HCT116 (cell line): ENCODE measurements at regions not wholly inside any gene's neighbourhood (a gene's known extent, or its start where the extent isn't known, plus 50 kb on each side); places are given as distances from the start of the nearest gene placed in this dataset.

ENCODE experiments used
- ATAC-seq: fragments of 200-7000 bp; cut with Tn5 transposase; 2 replicates; pipeline ENCODE4 v1.9.1; 2020; ENCODE audit warnings: mild to moderate bottlenecking, moderate library complexity
- BruUV-seq: library from RNA; stranded (reverse); fragments of 400-500 nt; replicated peaks from 2 replicates; lab custom pipeline; 2021; lab: Mats Ljungman, UMichigan
- CTCF ChIA-PET: fragments of 300-600 bp; sonication (Branson Sonifier 250); formaldehyde crosslinking; loops from one replicate; lab custom pipeline; 2021; ENCODE audit warnings: antibody characterized with exemption; lab: Charles Lee
- POLR2A ChIA-PET: fragments of 300-600, 350-600 bp; sonication (Branson Sonifier 250); formaldehyde crosslinking; loops from one replicate; lab custom pipeline; 2021; ENCODE audit warnings: antibody characterized with exemption; lab: Charles Lee
- RAD21 ChIA-PET, 2 experiments: fragments of 300-600 bp; sonication (Branson Sonifier 250); formaldehyde crosslinking; loops; one replicate each; lab custom pipeline; 2023; ENCODE audit warnings: low total read pairs in 2 of 2; ENCODE audit not compliant: uncharacterized antibody in 2 of 2, unreplicated experiment in 2 of 2, low non-redundant PET in 1 of 2; lab: Charles Lee
- DNase-seq: peaks from one replicate; pipeline ENCODE4 v3.0.0-alpha.2; 2010; ENCODE audit warnings: low read depth, low spot score
- H2AFZ ChIP-seq: fragments of 200-600 bp; shearing (Covaris generic), sonication (generic); 2 replicates; pipeline ENCODE4 v1.6.1; 2017; ENCODE audit warnings: low read depth, mixed run types, mixed read lengths, antibody characterized with exemption, low read length; ENCODE audit not compliant: poor library complexity, severe bottlenecking
- H3K27ac ChIP-seq: 2 replicates; pipeline ENCODE4 v1.5.1; 2012; ENCODE audit warnings: low read depth, low read length
- H3K27me3 ChIP-seq: fragments of 200-600 bp; sonication (generic); 2 replicates; pipeline ENCODE4 v1.6.1; 2016; ENCODE audit warnings: mixed run types, low read length, mixed read lengths; ENCODE audit not compliant: insufficient read depth
- H3K36me3 ChIP-seq, 2 experiments: fragments of 200-500 bp in 1 of 2; fragments of 200-600 bp in 1 of 2; sonication (Bioruptor generic) in 1 of 2; sonication (generic) in 1 of 2; 2 replicates each; pipeline versions ENCODE4 v1.5.1 to v1.6.1; 2014 to 2016; ENCODE audit warnings: low read length in 2 of 2, inconsistent platforms in 1 of 2, mixed read lengths in 1 of 2, mixed run types in 1 of 2; ENCODE audit not compliant: insufficient read depth in 2 of 2, control insufficient read depth in 1 of 2
- H3K4me1 ChIP-seq, 2 experiments: fragments of 200-600 bp in 1 of 2; sonication (generic) in 1 of 2; 2 replicates each; pipeline versions ENCODE4 v1.5.1 to v1.6.1; 2012 to 2017; ENCODE audit warnings: low read length in 2 of 2, inconsistent platforms in 1 of 2, mild to moderate bottlenecking in 1 of 2, mixed read lengths in 1 of 2, mixed run types in 1 of 2, moderate library complexity in 1 of 2; ENCODE audit not compliant: insufficient read depth in 2 of 2, control insufficient read depth in 1 of 2
- H3K4me2 ChIP-seq: fragments of 200-600 bp; sonication (generic); 2 replicates; pipeline ENCODE4 v1.6.1; 2017; ENCODE audit warnings: mixed run types, low read length, mixed read lengths
- H3K4me3 ChIP-seq, 2 experiments: fragments of 200-600 bp in 1 of 2; sonication (generic) in 1 of 2; replicated peaks in 1 of 2; 2 replicates each; pipeline ENCODE4 v1.5.1; 2011 to 2016; ENCODE audit warnings: low read length in 2 of 2, control low read depth in 1 of 2, low read depth in 1 of 2, mild to moderate bottlenecking in 1 of 2, mixed read lengths in 1 of 2, mixed run types in 1 of 2
- H3K79me2 ChIP-seq: fragments of 200-600 bp; sonication (generic); 2 replicates; pipeline ENCODE4 v1.6.1; 2017; ENCODE audit warnings: mild to moderate bottlenecking, mixed run types, low read length, moderate library complexity, mixed read lengths; ENCODE audit not compliant: insufficient read depth
- H3K9ac ChIP-seq: fragments of 200-600 bp; sonication (generic); 2 replicates; pipeline ENCODE4 v1.6.1; 2016; ENCODE audit warnings: low read length, mixed read lengths
- H3K9me2 ChIP-seq: fragments of 200-600 bp; sonication (generic), shearing (Covaris generic); 2 replicates; pipeline ENCODE4 v1.6.1; 2017; ENCODE audit warnings: mixed run types, mild to moderate bottlenecking, moderate library complexity; ENCODE audit not compliant: insufficient read depth
- H3K9me3 ChIP-seq, 2 experiments: fragments of 200-500 bp in 1 of 2; fragments of 200-600 bp in 1 of 2; sonication (Bioruptor generic) in 1 of 2; sonication (generic) in 1 of 2; 2 replicates each; pipeline ENCODE4 v1.6.1; 2014 to 2017; ENCODE audit warnings: low read length in 2 of 2, mixed read lengths in 2 of 2, inconsistent platforms in 1 of 2, low read depth in 1 of 2, mild to moderate bottlenecking in 1 of 2, mixed run types in 1 of 2, moderate library complexity in 1 of 2; ENCODE audit not compliant: control insufficient read depth in 1 of 2, insufficient read depth in 1 of 2
- H4K20me1 ChIP-seq: fragments of 200-600 bp; sonication (generic), shearing (Covaris generic); 2 replicates; pipeline ENCODE4 v1.6.1; 2017; ENCODE audit warnings: mixed run types, mild to moderate bottlenecking, moderate library complexity; ENCODE audit not compliant: insufficient read depth
- CBX3 ChIP-seq: IDR thresholded peaks from 2 replicates; pipeline ENCODE4 v1.6.1; 2012; ENCODE audit warnings: low read depth
- CTCF ChIP-seq, 3 experiments: fragments of 200-600 bp in 1 of 3; sonication (generic) in 1 of 3; IDR thresholded peaks in 2 of 3; conservative IDR thresholded peaks in 1 of 3; 2 replicates each; pipeline ENCODE4 v1.5.1; 2012 to 2017; ENCODE audit warnings: low read depth in 2 of 3, low read length in 2 of 3, antibody characterized with exemption in 1 of 3, borderline replicate concordance in 1 of 3, control low read depth in 1 of 3, mild to moderate bottlenecking in 1 of 3, mixed read lengths in 1 of 3, mixed run types in 1 of 3, moderate library complexity in 1 of 3; ENCODE audit not compliant: insufficient read depth in 1 of 3
- EGR1 ChIP-seq: IDR thresholded peaks from 2 replicates; pipeline ENCODE4 v1.6.1; 2012; ENCODE audit warnings: low read depth
- FOSL1 ChIP-seq: IDR thresholded peaks from 2 replicates; pipeline ENCODE4 v1.6.1; 2012; ENCODE audit warnings: low read depth
- JUND ChIP-seq: IDR thresholded peaks from 2 replicates; pipeline ENCODE4 v1.6.1; 2012
- MAX ChIP-seq: IDR thresholded peaks from 2 replicates; pipeline ENCODE4 v1.6.1; 2012
- POLR2A ChIP-seq: IDR thresholded peaks from 2 replicates; pipeline ENCODE4 v1.7.0; 2011; ENCODE audit warnings: borderline replicate concordance; ENCODE audit not compliant: insufficient read depth, insufficient read length; ENCODE audit errors: extremely low read depth
- POLR2AphosphoS5 ChIP-seq: IDR thresholded peaks from 2 replicates; pipeline ENCODE4 v1.6.1; 2011; ENCODE audit warnings: mild to moderate bottlenecking, low read depth, low read length, moderate library complexity
- RAD21 ChIP-seq: IDR thresholded peaks from 2 replicates; pipeline ENCODE4 v1.6.1; 2012; ENCODE audit warnings: low read depth, mild to moderate bottlenecking
- TCF7L2 ChIP-seq: IDR thresholded peaks from 2 replicates; pipeline ENCODE4 v1.7.0; 2011; ENCODE audit warnings: borderline replicate concordance, inconsistent platforms; ENCODE audit not compliant: insufficient read depth, insufficient read length; ENCODE audit errors: extremely low read depth
- YY1 ChIP-seq: IDR thresholded peaks from 2 replicates; pipeline ENCODE4 v1.6.1; 2011; ENCODE audit warnings: low read length, low read depth, moderate library complexity, mild to moderate bottlenecking; ENCODE audit not compliant: insufficient replicate concordance; ENCODE audit errors: extremely low read depth
- ZNF274 ChIP-seq: fragments of 200-500 bp; sonication (Bioruptor generic); IDR thresholded peaks from 2 replicates; pipeline ENCODE4 v1.6.1; 2014; ENCODE audit warnings: mild to moderate bottlenecking, low read depth, low read length, inconsistent platforms
- intact Hi-C: fragments of 100-400 bp; cut with micrococcal nuclease; formaldehyde crosslinking; loops from 2 replicates; pipeline ENCODE4 v1.10.0; 2022

- BruUV-seq = no TSS peak
- Histone ChIP-seq H3K27ac (no peak overlapping the region), H3K4me2 (no peak overlapping the region), H3K4me3 (no peak overlapping the region), H3K27me3 (no peaks in the 10 kb centered on the region), H3K9me3 (no peaks in the 10 kb centered on the region), H3K79me2 (no peaks in the 10 kb centered on the region), H3K9me2 (no peaks in the 10 kb centered on the region), H2AFZ (no peak overlapping the region), H3K9ac (no peak overlapping the region), H3K4me1 (no peaks in the 10 kb centered on the region), H3K36me3 (no peaks in the 10 kb centered on the region), H4K20me1 (no peaks in the 10 kb centered on the region)
- RAD21 ChIA-PET = no interaction called here
- no peak for TF ChIP-seq ZNF274
- no peak for TF ChIP-seq CBX3
- no peak for TF ChIP-seq EGR1
- TF ChIP-seq POLR2A = no peak
- no peak for TF ChIP-seq JUND
- no peak for TF ChIP-seq YY1
- no peak for TF ChIP-seq RAD21
- no peak for TF ChIP-seq CTCF (IDR thresholded peaks at IDR 0.05 in 2 of 3, conservative IDR thresholded peaks at IDR 0.05 in 1 of 3; ENCODE audit: borderline replicate concordance in 1 of 3, insufficient read depth in 1 of 3, low read depth in 2 of 3, low read length in 2 of 3)
- no peak for TF ChIP-seq TCF7L2
- no peak for TF ChIP-seq FOSL1
- TF ChIP-seq MAX = no peak
- TF ChIP-seq POLR2AphosphoS5 = no peak
- POLR2A ChIA-PET = no interaction called here
- DNase-seq = no peak
- CTCF ChIA-PET = no interaction called here
- ATAC-seq = no peak
- intact Hi-C loops = no loop called here
These were observed 420.9 kb upstream of the NECTIN3 start for GRCh38 chr3:110650741-110651140.
